SK-N-SH treated with all-trans-retinoic acid at 6 μM for 48 hours (cell line): ENCODE measurements at regions not wholly inside any gene's neighbourhood (a gene's known extent, or its start where the extent isn't known, plus 50 kb on each side); places are given as distances from the start of the nearest gene placed in this dataset.

Experiments
- CREB5 ChIP-seq: fragments of 250-450 bp; sonication (Bioruptor Pico); IDR thresholded peaks from 2 replicates; pipeline ENCODE4 v1.5.1; 2020; ENCODE audit warnings: low read depth, mild to moderate bottlenecking, moderate library complexity
- ZFP30 ChIP-seq: fragments of 450-650 bp; formaldehyde crosslinking; IDR thresholded peaks from 2 replicates; pipeline ENCODE4 v1.5.0; 2022; ENCODE audit warnings: mild to moderate bottlenecking, moderate library complexity
- ZNF565 ChIP-seq: fragments of 450-650 bp; formaldehyde crosslinking; conservative IDR thresholded peaks from 2 replicates; pipeline ENCODE4 v1.5.0; 2020; ENCODE audit warnings: low read depth, mild to moderate bottlenecking, moderate library complexity

DNA sequence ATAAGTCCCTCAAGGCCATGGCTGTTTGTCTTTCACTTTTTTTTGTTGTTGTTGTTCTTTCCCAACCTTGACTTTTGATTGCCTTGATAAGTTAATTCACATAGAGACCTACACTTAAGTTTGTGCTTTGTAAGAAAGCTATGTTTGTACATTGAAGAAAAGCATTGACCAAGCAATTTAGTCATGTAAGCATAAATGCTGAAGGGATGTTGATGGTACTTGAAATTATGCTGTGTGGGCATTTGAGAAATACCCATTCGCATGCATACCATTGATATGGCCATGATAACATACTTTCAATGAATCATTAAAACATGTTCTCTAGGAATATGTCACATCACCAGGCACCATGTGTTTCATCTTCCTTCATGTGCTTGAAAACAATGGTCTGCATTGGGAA lies 803.7 kb upstream of the TMEM132C start:
- TF ChIP-seq ZNF565 (CRISPR knock-in tag) (no peak), ZFP30 (CRISPR knock-in tag) (no peak), CREB5 (CRISPR knock-in tag) (no peak)
